ENCODE measurements at regions not wholly inside any gene's neighbourhood (a gene's known extent, or its start where the extent isn't known, plus 50 kb on each side); places are given as distances from the start of the nearest gene placed in this dataset.

DNA sequence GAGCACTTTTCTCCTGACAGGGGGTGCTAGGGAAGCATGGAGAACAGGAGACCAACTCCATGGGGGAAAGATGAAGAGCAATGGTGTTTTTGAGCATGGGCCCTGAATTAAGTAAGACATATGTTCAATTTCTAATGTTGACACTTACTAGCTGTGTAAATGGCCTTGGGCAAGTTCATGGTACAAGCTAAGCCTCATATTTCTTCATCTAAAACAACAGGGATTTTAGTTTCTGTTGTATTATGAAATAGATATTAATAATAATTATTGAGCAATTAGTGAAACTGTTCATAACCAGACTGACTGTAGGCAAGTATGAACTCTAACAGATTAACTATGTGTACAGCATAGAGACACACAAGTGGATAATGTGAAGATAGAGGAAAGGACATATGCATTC lies 515.0 kb upstream of the FAT1 start:
- Histone ChIP-seq H2AFZ (ENCODE audit: low read depth, low read length, severe bottlenecking) (no peak overlapping the region), H3K79me2 (ENCODE audit: insufficient read depth, low read length) (no peaks in the 10 kb centered on the region), H3K4me2 (ENCODE audit: low read depth, low read length, poor library complexity, severe bottlenecking) (no peak overlapping the region), H3K27ac (ENCODE audit: low read depth, low read length) (no peak overlapping the region), H3K27me3 (ENCODE audit: low read length) (no peaks in the 10 kb centered on the region), H3K9ac (ENCODE audit: low read length) (no peak overlapping the region), H3K4me3 (ENCODE audit: insufficient read depth, low read length, poor library complexity, severe bottlenecking) (no peak overlapping the region), H3K36me3 (ENCODE audit: low read length) (no peaks in the 10 kb centered on the region), H3F3A (ENCODE audit: insufficient read depth) (no peaks in the 10 kb centered on the region), H4K20me1 (ENCODE audit: low read depth, low read length) (no peaks in the 10 kb centered on the region), H3K9me3 (ENCODE audit: insufficient read depth, low read length) (no peaks in the 10 kb centered on the region), H3K9me2 (replicated peaks; ENCODE audit: insufficient read depth, low read length) (no peaks in the 10 kb centered on the region)
- TF ChIP-seq CTCF (IDR thresholded peaks at IDR 0.05; ENCODE audit: insufficient read depth, low read length, poor library complexity, severe bottlenecking) (no peak), EZH2phosphoT487 (conservative IDR thresholded peaks at IDR 0.05; ENCODE audit: low read length) (no peak)

GRCh38 chr4:187251896-187252295 lies 528.2 kb upstream of the FAT1 start:
- no peak for TF ChIP-seq EZH2phosphoT487 (conservative IDR thresholded peaks at IDR 0.05; ENCODE audit: low read length)
- TF ChIP-seq CTCF (IDR thresholded peaks at IDR 0.05; ENCODE audit: insufficient read depth, low read length, poor library complexity, severe bottlenecking): no peak
- H2AFZ ChIP-seq (ENCODE audit: low read depth, low read length, severe bottlenecking): no peak overlapping the region
- no peaks in the 10 kb centered on the region for H3K27me3 ChIP-seq (ENCODE audit: low read length)
- H3K4me2 ChIP-seq (ENCODE audit: low read depth, low read length, poor library complexity, severe bottlenecking): no peak overlapping the region
- no peak overlapping the region for H3K4me3 ChIP-seq (ENCODE audit: insufficient read depth, low read length, poor library complexity, severe bottlenecking)
- H3K9me3 ChIP-seq (ENCODE audit: insufficient read depth, low read length): no peaks in the 10 kb centered on the region
- no peaks in the 10 kb centered on the region for H4K20me1 ChIP-seq (ENCODE audit: low read depth, low read length)
- H3K9me2 ChIP-seq (replicated peaks; ENCODE audit: insufficient read depth, low read length): no peaks in the 10 kb centered on the region
- no peak overlapping the region for H3K27ac ChIP-seq (ENCODE audit: low read depth, low read length)
- H3K79me2 ChIP-seq (ENCODE audit: insufficient read depth, low read length): no peaks in the 10 kb centered on the region
- no peaks in the 10 kb centered on the region for H3K36me3 ChIP-seq (ENCODE audit: low read length)
- H3F3A ChIP-seq (ENCODE audit: insufficient read depth): no peaks in the 10 kb centered on the region
- no peak overlapping the region for H3K9ac ChIP-seq (ENCODE audit: low read length)

DNA sequence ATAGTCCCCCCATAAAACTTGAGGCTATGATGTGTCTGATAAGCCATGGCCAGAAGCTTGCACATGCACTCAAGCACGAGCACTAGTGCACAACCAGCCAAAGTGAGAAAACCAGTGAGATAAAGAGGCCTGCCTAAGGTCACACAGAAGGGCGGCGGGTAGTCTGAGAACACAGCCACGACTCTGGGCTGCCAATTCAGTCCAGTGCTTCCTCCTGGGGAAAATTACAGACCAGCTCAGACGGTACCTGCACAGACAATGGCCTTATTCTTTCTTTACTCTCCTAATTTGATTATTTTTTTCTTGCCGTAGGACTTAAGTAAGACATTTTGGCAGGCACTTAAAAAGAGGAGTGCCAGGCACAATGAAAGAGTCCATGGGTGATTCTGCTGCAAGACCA lies 533.2 kb upstream of the FAT1 start:
- Histone ChIP-seq H3K79me2 (ENCODE audit: insufficient read depth, low read length) (no peaks in the 10 kb centered on the region), H3K36me3 (ENCODE audit: low read length) (no peaks in the 10 kb centered on the region), H3K9ac (ENCODE audit: low read length) (no peak overlapping the region), H4K20me1 (ENCODE audit: low read depth, low read length) (no peaks in the 10 kb centered on the region), H3K27me3 (ENCODE audit: low read length) (no peaks in the 10 kb centered on the region), H3F3A (ENCODE audit: insufficient read depth) (no peaks in the 10 kb centered on the region), H2AFZ (ENCODE audit: low read depth, low read length, severe bottlenecking) (no peak overlapping the region), H3K4me2 (ENCODE audit: low read depth, low read length, poor library complexity, severe bottlenecking) (no peak overlapping the region), H3K27ac (ENCODE audit: low read depth, low read length) (no peak overlapping the region), H3K9me2 (replicated peaks; ENCODE audit: insufficient read depth, low read length) (no peaks in the 10 kb centered on the region), H3K4me3 (ENCODE audit: insufficient read depth, low read length, poor library complexity, severe bottlenecking) (no peak overlapping the region), H3K9me3 (ENCODE audit: insufficient read depth, low read length) (no peaks in the 10 kb centered on the region)
- TF ChIP-seq CTCF (IDR thresholded peaks at IDR 0.05; ENCODE audit: insufficient read depth, low read length, poor library complexity, severe bottlenecking): no peak
- TF ChIP-seq EZH2phosphoT487 (conservative IDR thresholded peaks at IDR 0.05; ENCODE audit: low read length): no peak

Data from SU-DHL-6 (cell line).